ENCODE measurements at regions not wholly inside any gene's neighbourhood (a gene's known extent, or its start where the extent isn't known, plus 50 kb on each side); places are given as distances from the start of the nearest gene placed in this dataset.

- CTCF ChIA-PET, result no interaction called here
- peak overlapping the region; percentile 31; the same call in 1 of the 2 replicates for H3K27ac ChIP-seq (ENCODE audit: low read length)
- no TSS peak for BruUV-seq (replicated peaks)
Observed at GRCh38 chr5:57915536-57915935, 432.9 kb upstream of the ACTBL2 start.

DNA sequence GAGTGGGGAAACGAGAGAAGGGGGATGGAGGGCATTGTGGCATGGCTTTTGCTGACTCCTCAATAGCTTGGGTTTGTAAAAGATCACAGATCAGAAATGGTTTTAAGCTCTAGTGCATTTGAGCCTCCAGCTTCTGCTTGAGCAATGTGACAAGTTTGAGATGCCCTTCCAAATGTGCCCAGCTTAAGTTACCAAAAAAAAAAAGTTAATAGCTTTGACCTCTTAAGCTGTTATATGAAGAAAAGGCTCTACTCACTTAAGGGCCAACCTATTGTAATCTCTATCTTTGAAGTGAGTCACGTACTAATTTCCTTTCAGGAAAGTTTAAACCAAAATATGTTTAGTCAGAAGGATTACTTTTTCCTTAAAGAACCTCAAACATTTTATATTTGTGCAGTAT is 428.8 kb upstream of the ACTBL2 start:
- H3K4me3 ChIP-seq (ENCODE audit: low read depth in 2 of 2, low read length in 2 of 2), result no peak overlapping the region
- no peaks in the 10 kb centered on the region for H3K4me1 ChIP-seq (ENCODE audit: control insufficient read depth, insufficient read depth, low read length)
- no peak for TF ChIP-seq REST (IDR thresholded peaks at IDR 0.05; ENCODE audit: insufficient read depth in 1 of 2, low read depth in 2 of 2, low read length in 1 of 2)
- H3K9me3 ChIP-seq (ENCODE audit: control insufficient read depth, insufficient read depth, low read depth, low read length), result no peaks in the 10 kb centered on the region
- no peak for ATAC-seq
- no TSS peak for BruUV-seq (replicated peaks)
- H3K27ac ChIP-seq (ENCODE audit: low read length), result no peak overlapping the region
- no peaks in the 10 kb centered on the region for H3K27me3 ChIP-seq (ENCODE audit: control insufficient read depth, insufficient read depth, low read length)
- H3K36me3 ChIP-seq (ENCODE audit: control insufficient read depth, insufficient read depth, low read length), result no peaks in the 10 kb centered on the region
- ChIA-PET CTCF (no interaction called here), POLR2A (no interaction called here)
- intact Hi-C loops (cut with micrococcal nuclease; ENCODE audit: unreplicated experiment) (no loop called here), in situ Hi-C loops (cut with HindIII; ENCODE audit: low pct_unique_long_range_greater_than_20kb, low sequenced_read_pairs) (no loop called here)
- DNase-seq (ENCODE audit: low read depth, low spot score), result no peak

More at GRCh38 chr5:57915536-57915935, 432.9 kb upstream of the ACTBL2 start:
- H3K36me3 ChIP-seq (ENCODE audit: control insufficient read depth, insufficient read depth, low read length), result no peaks in the 10 kb centered on the region
- H3K4me1 ChIP-seq (ENCODE audit: control insufficient read depth, insufficient read depth, low read length), result no peaks in the 10 kb centered on the region
- no peak for TF ChIP-seq POLR2AphosphoS5 (IDR thresholded peaks at IDR 0.05; ENCODE audit: low read depth, low read length)
- TF ChIP-seq REST (IDR thresholded peaks at IDR 0.05; ENCODE audit: insufficient read depth in 1 of 2, low read depth in 2 of 2, low read length in 1 of 2), result no peak
- TF ChIP-seq CTCF (IDR thresholded peaks at IDR 0.05), result no peak
- no peak for TF ChIP-seq TCF7L2 (IDR thresholded peaks at IDR 0.05; ENCODE audit: low read depth, low read length)
- TF ChIP-seq SIN3A (IDR thresholded peaks at IDR 0.05; ENCODE audit: borderline replicate concordance, insufficient read depth, low read depth, low read length), result no peak
- H3K9me3 ChIP-seq (ENCODE audit: control insufficient read depth, insufficient read depth, low read depth, low read length), result no peaks in the 10 kb centered on the region
- ATAC-seq (no peak), DNase-seq (ENCODE audit: low read depth, low spot score) (no peak)
- in situ Hi-C loops (cut with HindIII; ENCODE audit: low pct_unique_long_range_greater_than_20kb, low sequenced_read_pairs) (no loop called here), intact Hi-C loops (cut with micrococcal nuclease; ENCODE audit: unreplicated experiment) (no loop called here)
- no peak overlapping the region for H3K4me3 ChIP-seq (ENCODE audit: low read depth in 2 of 2, low read length in 2 of 2)
- no peaks in the 10 kb centered on the region for H3K27me3 ChIP-seq (ENCODE audit: control insufficient read depth, insufficient read depth, low read length)
- POLR2A ChIA-PET, result no interaction called here

Measured in Panc1 (cell line).